ENCODE measurements at regions not wholly inside any gene's neighbourhood (a gene's known extent, or its start where the extent isn't known, plus 50 kb on each side); places are given as distances from the start of the nearest gene placed in this dataset.

DNA sequence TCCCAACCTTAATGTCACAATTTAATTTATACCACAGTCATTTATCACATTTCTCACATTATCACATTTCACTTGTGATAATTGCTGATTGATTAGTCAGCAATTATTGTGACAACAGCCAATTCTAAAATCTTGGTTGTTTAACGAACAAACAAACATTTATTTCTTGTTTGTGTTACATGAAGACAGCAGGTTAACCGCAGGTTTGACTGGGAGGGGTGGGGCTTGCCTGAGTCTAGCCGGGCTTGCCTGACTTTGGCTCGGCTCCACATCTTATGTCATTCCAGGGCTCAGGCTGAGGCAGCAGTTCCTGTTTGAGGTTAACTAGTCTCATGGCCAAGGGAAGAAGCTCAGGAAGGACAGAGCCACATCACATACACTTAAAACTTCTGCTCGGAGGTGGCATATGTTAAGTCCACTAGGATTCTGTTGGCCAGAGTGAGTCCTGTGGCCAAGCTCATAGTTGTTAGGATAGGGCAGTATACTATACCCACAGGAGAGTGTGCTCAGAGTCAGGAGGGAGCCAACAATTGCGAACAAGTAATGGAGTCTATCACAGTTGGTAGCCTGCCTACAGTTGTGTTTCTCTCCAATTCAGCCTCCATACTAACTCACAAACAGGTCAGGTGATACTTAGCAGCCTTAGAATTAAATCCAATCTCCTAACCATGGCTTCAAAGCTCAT lies 90.0 kb upstream of the IFNGR1 start:
- ChIA-PET CTCF (interaction anchor here (0.9 to 1.6 kb wide), 2 partner anchors 39 to 215 kb away, joined by 3 to 5 read pairs; no protein-coding TSS in a partner anchor), POLR2A (no interaction called here)
- TF ChIP-seq, protein P1, sequence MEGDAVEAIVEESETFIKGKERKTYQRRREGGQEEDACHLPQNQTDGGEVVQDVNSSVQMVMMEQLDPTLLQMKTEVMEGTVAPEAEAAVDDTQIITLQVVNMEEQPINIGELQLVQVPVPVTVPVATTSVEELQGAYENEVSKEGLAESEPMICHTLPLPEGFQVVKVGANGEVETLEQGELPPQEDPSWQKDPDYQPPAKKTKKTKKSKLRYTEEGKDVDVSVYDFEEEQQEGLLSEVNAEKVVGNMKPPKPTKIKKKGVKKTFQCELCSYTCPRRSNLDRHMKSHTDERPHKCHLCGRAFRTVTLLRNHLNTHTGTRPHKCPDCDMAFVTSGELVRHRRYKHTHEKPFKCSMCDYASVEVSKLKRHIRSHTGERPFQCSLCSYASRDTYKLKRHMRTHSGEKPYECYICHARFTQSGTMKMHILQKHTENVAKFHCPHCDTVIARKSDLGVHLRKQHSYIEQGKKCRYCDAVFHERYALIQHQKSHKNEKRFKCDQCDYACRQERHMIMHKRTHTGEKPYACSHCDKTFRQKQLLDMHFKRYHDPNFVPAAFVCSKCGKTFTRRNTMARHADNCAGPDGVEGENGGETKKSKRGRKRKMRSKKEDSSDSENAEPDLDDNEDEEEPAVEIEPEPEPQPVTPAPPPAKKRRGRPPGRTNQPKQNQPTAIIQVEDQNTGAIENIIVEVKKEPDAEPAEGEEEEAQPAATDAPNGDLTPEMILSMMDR (IDR thresholded peaks at IDR 0.05), result no peak
- Mint-ChIP-seq H3K4me1 (ENCODE audit: low read depth) (peaks cover 1% of the 10 kb centered on the region), H3K9me3 (no peaks in the 10 kb centered on the region), H3K27ac (no peak overlapping the region), H3K27me3 (peaks cover 2% of the 10 kb centered on the region), H3K36me3 (ENCODE audit: low read depth) (no peaks in the 10 kb centered on the region), H3K4me3 (no peak overlapping the region)
- ATAC-seq (no peak), DNase-seq (peak; percentile 3)
- intact Hi-C loops (cut with micrococcal nuclease), result no loop called here

DNA sequence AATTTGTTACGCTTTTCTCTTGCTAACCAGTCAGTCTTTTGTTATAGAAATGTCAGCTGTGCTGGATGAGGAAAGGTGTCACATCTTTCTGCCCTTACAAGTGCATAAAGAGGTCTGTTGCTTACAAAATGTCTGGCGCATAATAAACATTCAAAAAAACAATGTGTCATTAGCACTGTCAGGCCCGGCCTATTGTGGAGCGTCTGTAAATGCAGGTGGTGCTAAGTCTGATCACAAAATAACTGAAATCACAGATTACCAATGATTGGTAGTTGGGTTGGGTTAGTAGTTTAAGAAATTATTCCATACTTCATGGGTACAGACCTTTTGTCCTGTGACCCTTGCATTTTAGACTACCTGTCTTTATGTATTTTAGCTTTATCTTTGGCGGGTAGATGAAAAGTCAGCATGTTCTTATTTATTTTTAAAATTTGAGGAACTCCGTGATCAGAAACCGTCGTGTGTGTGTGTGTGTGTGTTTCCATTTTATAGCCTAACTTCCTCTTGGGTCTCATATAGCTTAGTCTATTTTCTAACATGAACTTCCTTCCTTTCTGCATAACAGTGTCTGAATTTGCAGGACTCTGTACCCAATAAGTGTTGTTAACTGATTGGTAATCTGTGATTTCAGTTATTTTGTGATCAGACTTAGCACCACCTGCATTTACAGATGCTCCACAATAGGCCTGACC lies 88.1 kb upstream of the IFNGR1 start:
- peaks cover 6% of the 10 kb centered on the region for H3K27me3 Mint-ChIP-seq
- TF ChIP-seq, protein P1 (IDR thresholded peaks at IDR 0.05), result no peak
- no peaks in the 10 kb centered on the region for H3K9me3 Mint-ChIP-seq
- intact Hi-C loops (cut with micrococcal nuclease), result no loop called here
- CTCF ChIA-PET, result interaction anchor here (0.7 to 1.0 kb wide), 2 partner anchors 23 to 339 kb away, joined by 4 read pairs; no protein-coding TSS in a partner anchor
- no peak overlapping the region for H3K4me3 Mint-ChIP-seq
- H3K27ac Mint-ChIP-seq, result no peak overlapping the region
- ATAC-seq (no peak), DNase-seq (no peak)
- POLR2A ChIA-PET, result interaction anchor here (0.7 kb wide), 1 partner anchor 75 kb away, joined by 3 read pairs; no protein-coding TSS in a partner anchor
- no peaks in the 10 kb centered on the region for H3K4me1 Mint-ChIP-seq (ENCODE audit: low read depth)
- H3K36me3 Mint-ChIP-seq (ENCODE audit: low read depth), result no peaks in the 10 kb centered on the region

- intact Hi-C loops (cut with micrococcal nuclease), result no loop called here
- POLR2A ChIA-PET, result no interaction called here
- no peaks in the 10 kb centered on the region for H3K36me3 Mint-ChIP-seq (ENCODE audit: low read depth)
- DNase-seq (no peak), ATAC-seq (no peak)
- CTCF ChIA-PET, result interaction anchor here (1.9 kb wide), 1 partner anchor 9 kb away, joined by 8 read pairs; no protein-coding TSS in a partner anchor
- no peak overlapping the region for H3K4me3 Mint-ChIP-seq
- TF ChIP-seq, protein P1 (IDR thresholded peaks at IDR 0.05), result no peak
- no peaks in the 10 kb centered on the region for H3K4me1 Mint-ChIP-seq (ENCODE audit: low read depth)
- H3K9me3 Mint-ChIP-seq, result no peaks in the 10 kb centered on the region
- H3K27ac Mint-ChIP-seq, result no peak overlapping the region
- H3K27me3 Mint-ChIP-seq, result peaks cover 6% of the 10 kb centered on the region
These were observed 86.5 kb upstream of the IFNGR1 start for GRCh38 chr6:137305691-137306090.

DNA sequence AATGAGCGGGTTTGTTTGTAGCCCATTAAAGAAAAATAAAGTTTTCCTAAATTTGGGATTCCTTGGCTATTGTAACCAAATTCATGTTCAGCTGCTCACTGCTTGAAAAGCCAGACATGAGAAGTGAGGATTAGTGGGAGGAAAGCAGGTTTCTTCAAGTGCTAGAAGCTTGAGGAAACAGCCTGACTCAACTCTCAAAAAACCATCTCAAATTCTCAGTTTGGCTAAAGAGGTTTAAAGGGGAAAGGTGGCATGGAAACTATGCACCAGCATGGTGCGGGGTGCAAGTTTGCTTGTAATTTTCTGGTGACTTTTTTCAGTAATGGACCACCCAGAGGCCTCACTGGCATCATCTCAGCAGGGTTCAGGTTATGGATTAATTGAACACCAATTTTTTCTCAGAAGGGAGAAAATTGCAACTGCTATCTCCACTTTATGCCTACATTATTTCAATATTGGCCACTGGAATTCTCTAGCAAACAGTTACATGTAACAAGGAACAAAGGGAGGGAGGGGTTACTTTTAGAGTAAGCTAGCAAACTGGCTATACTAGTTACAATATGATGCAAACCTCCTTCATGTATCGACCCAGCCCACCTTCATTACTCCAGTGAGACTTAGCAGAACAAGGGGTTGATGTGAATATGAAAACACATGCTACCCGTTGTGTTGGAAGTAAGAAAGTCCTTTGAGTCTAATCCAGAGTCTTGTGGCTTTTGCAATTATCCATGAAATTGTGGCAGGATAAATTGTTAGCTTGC lies 85.0 kb upstream of the IFNGR1 start:
- Mint-ChIP-seq H3K4me1 (ENCODE audit: low read depth) (no peaks in the 10 kb centered on the region), H3K9me3 (no peaks in the 10 kb centered on the region), H3K4me3 (no peak overlapping the region), H3K36me3 (ENCODE audit: low read depth) (no peaks in the 10 kb centered on the region), H3K27ac (no peak overlapping the region), H3K27me3 (peaks cover 6% of the 10 kb centered on the region)
- TF ChIP-seq, protein P1 (IDR thresholded peaks at IDR 0.05), result no peak
- ATAC-seq, result no peak
- CTCF ChIA-PET, result interaction anchor here (1.9 kb wide), 1 partner anchor 10 kb away, joined by 8 read pairs; no protein-coding TSS in a partner anchor
- POLR2A ChIA-PET, result no interaction called here
- intact Hi-C loops (cut with micrococcal nuclease), result no loop called here
- DNase-seq, result peak; percentile 10
